Activated naive CD4-positive, alpha-beta T cell treated with Interleukin-2 at 50 U/mL for 16 hours (primary cell): ENCODE measurements at regions not wholly inside any gene's neighbourhood (a gene's known extent, or its start where the extent isn't known, plus 50 kb on each side); places are given as distances from the start of the nearest gene placed in this dataset.

Source experiments
- DNase-seq: peaks from one replicate; pipeline ENCODE4 v3.0.0-alpha.2; 2020

DNA sequence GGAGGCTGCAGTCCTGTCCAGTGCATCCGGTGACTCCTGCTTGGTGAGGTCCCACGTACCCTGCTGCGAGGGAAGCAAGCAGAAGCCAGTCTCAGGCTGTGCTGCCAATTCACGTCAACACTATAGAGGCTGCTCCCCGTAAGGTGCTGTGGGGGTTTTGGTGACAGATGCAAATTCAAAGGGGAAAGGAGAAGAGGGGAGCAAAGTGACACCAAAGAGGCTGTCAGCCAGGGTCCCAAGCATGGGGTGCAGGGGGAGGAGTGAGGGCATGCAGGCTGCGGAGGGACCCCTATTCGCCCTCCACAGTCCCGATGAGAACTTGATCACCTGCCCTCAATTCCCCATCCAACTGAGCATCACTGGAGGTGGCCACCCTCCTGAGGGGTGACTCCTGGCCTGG, 179.4 kb upstream of the HS6ST1 start:
- no peak for DNase-seq

DNA sequence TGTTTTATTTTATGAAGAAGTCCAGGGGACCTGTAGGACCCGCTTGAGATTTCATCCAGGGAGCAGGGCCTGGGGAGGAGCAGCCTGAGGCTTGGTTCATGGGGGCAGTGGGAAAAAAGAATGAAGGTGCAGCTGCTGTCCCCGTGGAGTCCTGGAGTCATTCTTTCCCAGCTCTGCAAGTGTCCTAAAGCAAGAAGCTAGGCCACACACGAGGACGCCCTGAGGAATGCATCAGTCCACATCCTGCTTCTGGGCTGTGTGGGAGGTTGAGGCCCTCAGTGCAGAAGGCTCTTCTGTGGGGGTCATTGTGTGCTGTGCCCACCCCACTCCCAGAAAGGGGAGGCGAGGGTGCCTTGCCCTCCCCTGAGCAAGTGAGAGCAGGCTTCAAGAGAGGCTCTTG, 179.9 kb upstream of the HS6ST1 start:
- DNase-seq, result no peak

DNA sequence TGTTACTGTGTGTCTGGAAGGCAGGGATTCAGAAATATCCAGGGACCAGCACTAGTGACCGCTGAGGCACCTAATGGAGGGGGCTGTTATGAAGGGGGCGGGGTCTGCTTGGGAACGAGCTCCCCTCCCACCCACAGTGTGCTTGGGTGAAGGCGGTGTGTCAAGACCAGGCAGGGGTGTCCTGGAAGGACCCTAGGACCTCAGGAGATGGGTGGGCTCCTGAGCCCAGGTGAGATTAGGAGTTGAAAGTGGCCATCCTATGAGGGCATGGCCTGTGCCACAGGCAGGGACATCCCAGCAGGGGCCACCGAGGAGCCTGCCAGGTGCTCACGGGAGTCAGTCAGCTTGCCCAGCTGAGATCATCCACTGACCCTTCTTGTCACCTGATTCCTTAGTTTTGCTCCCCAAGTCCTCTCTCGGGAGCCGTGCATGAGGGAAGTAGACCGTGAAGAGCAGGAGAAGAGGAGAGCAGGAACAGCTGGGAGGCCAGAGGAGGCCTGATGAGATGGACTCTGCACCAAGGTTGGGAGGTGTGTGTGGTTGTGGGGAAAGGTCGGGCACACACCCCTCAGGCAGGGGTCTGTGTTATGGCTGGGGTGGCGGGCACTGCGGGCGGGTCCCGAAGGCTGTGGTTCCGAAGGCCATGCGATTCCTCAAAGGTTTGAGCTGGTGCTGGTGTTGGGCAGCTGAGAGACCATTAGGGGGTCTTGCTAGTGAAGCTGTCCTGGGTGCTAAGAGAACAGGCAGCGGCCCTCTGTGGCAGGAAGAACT, 180.9 kb upstream of the HS6ST1 start:
- no peak for DNase-seq

DNA sequence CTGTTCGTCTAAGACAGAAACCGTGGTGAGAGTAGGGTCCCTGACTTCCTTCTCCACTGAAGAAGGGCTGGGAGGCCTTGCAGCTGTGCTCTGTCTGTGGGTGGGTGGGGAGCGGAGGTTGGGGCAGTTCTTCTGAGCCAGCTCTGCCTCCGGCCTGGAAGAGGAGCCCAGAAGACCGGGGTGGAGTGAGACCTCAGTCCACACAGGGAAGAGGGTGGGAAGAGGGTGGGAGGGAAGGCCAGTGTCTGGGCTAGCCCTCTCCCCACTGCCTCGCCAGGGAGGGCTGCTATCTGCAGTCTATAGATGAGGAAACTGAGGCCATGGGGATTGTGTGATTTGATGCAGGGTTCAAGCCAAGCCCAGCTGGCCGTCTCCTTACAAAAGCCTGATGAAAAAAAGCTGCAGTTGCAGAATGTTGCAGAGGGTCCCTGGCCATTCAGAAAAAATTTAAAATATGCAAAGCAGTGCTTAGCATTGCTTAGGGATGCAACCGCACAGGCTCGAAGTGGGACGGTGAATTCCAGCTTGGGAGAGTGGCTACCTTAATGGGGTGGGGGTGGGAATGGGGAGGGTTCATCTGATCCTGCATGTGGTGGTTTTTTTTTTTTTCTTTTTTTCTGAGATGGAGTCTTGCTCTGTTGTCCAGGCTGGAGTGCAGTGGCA, 181.6 kb upstream of the HS6ST1 start:
- no peak for DNase-seq

DNA sequence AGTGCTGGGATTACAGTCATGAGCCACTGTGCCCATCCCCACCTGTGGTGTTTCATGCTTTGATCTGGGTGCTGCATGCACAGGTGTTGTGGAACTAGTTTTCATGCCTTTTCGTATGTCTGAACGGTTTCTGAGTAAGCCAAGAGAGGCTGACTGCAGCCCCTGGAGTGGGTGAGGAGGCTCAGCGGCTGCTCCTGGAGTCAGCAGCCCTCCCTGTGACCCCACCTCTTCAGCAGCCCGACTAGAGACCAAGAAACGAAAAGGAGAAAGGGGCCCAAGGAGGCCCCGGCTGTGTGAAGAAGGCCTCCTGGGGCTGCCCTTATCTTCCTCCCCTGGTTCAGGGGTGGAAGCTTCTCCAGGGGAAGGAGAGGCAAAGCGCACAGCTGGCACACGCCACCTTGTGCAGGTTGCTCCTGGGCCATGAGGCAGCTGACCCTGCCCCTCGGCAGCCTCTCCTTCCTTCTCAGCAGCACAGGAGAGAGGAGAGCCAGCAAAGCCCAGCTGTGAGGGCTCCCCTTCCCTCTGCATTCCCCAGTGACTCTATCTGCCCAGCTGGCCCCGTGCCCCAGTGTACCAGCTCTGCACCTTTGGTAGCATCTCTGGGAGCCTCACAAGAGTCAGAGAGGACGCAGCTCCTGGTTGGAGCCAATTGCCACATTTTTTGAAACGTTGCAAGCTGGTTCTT, 182.5 kb upstream of the HS6ST1 start:
- DNase-seq, result no peak

DNA sequence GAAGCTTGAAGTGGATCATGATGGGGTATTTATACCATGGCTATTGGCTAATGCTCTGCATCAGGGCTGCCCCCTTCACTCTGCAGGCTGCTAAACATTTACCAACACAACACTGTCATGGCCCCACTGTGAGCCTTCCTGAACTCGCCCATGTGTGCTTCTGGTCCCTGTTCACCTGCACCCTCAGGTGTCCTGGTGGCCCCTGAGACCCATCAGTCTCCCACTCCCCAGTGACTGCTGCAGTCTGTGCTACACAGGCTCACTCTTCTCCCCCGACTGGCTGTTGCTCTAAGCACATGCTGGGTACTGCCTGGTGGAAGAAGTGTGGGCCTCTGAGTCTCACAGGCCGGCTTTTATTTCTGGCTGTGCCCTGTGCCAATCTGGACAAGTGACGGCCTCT, 183.0 kb upstream of the HS6ST1 start:
- no peak for DNase-seq

DNA sequence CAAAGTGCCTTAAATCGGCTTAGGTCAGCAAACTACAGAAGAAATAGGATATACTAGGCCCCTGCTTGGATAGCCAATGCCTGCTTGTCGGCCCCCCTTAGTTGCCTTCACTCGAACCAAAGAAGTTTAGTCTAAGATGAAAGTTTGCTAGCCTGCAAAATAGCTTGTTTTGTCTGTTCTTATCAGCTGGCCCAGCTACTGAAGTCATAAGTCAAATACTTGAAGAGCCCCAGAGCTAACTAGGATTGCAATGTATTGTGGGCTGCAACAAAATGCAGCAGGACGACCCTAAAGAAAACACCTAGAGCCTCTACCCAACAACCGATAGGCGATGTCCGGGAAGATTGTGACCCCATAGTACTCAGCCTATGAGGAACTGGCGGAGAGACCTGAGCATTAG, 183.5 kb upstream of the HS6ST1 start:
- no peak for DNase-seq

DNA sequence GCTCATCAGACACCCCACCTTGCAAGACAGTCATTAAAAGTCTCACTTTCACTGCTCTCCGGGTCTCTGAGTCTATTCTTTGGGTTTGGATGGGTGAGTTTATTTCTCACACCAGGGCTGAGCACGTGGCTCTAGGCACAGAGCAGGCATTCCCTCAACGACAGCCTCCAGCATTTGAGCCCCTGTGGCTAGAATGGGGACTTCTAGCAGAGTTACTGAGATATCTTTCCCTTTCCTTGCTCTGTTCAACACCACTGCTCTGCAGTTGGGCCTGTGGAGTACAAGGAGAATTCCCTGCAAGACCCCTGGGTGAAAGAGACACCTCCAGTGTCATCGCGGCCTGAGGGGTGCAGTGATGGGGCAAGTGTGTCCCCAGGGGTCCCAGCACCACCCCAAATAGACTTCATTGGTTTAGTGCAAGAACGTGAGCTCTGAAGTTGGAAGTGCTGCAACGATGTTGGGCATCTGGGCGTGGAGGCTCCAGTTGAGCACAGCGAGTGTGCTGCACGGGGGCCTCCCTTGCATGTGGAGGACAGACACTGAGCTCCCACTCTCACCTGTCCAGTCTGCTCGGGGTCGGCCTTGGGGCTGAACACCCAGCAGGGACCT, 184.1 kb upstream of the HS6ST1 start:
- DNase-seq, result no peak

DNA sequence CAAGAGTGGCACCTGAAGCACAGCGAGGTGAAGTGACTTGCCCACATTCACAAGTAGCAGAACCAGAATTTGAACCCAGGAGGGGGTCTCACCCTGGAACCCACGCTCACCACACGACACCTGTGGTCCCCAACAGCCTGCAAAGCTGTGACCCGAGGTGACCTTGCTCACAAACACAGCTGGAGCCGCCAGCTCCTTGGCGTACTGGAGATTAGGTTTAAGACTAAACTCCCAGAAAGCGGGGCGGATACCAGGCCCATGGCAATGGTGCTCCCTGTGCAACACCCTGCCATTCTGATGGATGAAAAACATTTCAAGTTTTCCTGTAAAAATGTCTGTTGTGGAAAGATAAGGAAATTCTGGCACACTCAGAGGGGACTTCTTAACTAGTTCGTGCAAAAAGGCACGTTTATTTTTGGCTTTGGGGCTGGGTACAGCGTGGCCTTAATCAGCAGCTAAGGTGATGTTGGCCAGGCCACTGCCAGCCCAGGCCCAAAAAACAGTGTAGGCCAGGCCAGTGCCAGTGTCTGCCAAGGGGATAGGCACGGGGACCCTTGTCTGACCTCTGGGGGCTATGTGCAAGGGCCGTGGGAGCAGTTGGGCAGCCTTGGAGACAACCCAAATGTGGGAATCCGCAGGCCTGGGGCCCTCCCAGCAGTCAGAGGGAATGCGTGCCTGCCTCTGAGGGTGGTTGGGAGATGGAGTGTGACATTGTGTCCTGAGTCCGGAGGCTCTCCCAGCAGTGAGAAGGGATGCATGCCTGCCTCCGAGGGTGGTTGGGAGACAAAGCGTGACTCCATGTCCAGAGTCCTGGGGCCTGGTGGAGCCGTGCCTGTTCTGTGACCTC, 185.0 kb upstream of the HS6ST1 start:
- no peak for DNase-seq

DNA sequence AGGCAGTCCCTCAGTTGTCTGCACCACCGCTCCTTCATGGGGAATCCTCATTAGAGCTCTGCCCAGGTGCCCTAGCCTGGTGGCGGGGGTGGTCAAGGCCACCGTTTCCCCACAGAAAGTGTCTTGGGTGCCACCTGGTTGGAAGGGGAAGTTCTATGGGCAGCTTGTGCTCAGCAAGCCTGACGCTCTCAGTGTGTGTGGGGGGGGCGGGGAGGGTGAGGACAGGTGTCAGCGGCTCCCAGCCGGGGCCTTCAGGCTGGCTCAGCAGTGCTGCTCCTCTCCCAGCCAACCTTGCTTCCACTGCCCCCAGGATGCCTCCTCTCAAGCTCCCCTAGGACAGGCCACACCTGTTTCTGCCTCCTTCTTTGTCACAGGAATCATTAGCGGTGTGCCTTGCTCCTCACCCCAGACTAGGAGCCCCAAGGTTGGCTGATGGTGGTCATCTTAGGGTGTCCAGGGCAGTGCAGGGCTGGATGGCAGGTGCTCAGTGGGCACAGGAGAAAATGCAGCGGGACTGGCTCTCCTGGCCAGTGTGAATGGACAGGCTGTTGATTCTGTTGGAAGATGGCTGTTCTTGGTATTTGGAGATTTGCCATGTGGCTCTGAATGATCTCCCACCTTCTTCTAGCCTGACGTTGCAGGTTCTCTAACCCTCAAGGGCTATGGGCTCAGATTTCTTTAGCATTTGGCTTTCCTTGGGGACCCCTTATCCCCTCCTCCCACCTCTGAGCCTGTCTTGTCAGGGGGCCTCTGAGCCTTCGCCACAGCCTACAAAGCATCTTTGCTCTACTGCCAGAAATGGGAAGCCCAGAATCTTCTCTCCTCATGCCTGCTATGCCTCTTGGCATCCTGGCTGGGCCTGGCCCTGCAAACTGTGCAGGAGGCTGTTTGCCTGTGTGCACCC, 185.8 kb upstream of the HS6ST1 start:
- DNase-seq, result no peak

DNA sequence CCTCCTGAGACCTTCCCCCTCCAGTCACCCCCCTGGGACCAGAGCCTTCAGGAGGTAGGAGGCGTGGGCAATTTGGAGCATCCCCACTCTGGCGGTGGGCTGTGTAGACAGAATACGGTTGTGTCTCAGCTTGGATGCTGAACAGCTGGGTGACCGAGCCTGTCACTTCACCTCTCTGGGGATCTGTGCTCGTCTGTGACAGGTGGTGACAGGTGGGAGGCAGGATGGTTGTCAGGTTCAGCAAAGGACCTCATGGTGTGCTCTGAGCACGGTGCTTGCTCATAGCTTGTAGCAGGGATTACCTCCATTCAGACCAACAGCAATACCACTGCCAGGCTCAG, 186.5 kb upstream of the HS6ST1 start:
- no peak for DNase-seq

DNA sequence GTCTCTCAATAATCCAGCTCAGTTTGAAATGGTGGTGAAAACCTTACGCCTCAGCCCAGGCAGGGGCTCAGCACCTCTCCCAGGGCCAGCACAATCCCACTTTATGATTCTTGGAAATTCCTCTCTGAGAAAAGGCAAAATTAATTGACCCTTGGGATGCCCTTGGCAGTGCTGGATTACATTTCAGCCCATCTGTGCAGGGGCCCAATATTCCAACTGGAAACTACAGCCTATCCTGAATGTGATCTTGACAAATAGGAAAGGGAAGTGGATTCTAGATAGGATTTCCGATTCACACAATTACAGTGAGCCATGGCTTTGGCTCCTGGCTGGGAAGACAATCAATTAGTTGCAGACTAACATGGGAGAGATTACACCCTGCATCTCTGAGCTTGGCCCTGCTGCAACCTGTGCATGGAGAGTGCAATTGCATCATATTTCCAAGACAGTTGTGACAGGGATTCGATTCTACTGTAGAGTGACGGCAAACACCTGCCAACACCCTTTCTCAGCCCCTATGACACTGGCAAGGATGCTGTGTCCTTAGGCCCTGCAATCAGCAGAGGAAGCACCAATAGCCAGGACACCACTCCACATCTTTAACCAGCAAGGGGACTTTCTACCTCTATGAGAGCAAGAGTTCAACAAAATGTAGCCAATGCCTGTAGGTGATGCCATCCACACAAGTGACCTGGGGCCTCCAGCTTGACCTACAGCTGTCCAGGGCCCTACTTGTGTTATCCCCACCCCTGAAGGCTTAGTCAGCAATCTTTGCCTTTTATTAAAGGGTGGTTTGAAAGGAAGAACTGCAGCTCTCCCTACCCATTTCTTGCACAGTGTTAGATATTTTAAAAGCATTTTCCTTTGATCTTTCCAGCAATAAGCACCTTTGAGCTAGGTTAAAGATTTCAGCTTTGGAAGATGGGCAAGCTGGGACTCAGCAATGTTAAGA, 187.2 kb upstream of the HS6ST1 start:
- DNase-seq, result no peak

DNA sequence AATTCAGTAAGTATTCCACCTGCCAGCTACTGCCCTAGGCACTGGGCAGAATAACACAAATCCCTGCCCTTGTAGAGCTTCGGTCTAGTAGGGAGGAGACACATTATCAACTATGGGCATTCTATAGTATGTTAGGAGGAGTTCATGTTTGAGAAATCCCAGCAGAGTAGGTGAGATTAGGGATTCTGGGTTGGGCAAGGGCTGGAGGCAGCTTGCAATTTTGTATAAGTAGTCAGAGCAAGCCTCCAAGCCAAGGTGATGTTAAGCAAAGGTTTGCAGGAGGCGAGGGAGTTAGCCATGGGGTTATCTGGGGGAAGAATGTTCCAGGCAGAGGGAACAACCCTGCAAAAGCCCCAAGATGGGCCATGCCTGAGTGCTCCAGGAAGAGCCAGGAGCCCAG, 187.9 kb upstream of the HS6ST1 start:
- no peak for DNase-seq

DNA sequence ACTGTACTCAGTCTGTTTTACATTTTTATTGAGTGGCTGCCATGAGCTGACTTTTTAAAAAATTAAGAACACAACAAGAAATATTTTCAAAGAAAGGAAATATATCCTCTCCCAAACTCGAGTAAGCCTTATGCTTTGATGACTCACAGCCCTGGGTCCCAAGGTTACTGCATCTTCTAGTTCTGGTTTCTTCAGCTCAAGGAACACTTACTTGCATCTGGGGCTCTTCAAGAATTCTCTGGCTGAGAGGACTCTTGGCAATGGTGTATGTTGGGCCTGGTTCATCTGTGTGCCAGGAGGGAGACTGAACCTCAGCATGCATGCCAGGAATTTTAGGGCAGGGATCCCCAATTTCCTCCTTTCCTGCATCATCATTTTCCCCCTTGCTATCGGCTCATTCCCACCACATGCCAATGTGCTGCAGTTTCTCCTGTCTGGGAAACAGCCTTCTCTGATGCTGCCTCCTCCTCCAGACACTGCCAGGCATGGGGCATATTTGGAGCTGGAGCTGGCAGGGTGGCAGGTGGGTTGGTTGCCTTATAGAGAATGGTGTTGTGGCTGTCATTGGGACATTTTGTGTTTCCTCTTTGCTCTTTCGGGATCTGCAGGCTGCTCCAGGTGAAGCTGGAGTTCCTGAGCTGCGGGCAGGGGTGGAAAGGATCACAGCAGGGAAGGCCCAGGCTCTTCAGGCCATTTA, 192.2 kb upstream of the HS6ST1 start:
- DNase-seq, result no peak

DNA sequence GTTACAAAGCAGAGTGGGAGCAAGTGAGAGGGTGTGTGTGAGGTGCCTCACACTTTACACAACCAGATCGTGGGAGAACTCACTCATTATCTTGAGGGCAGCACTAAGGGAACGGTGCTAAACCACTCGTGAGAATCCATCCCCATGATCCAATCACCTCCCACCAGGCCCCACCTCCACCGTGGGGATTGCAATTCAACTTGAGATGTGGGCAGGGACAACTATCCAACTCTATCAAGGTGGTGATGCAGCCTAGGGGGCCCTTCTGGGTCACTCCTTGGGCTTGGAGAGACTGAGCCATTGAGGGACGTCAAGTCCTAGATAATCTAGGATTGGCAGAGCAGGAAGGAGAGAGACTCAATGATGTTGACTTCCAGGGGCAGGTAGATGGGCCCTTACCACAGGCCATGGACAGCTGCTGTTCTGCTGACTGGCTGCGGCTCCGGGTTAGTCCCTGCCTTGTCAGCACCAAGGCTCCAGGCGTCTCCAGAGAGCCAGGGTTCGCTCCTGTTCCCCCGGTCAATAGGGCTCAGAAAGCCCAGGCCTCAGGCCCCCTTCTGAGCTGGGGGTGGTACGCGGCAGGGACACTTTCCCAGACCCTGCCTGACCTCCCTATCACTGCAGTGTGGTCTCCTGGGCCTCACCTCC, 193.2 kb upstream of the HS6ST1 start:
- DNase-seq, result no peak

DNA sequence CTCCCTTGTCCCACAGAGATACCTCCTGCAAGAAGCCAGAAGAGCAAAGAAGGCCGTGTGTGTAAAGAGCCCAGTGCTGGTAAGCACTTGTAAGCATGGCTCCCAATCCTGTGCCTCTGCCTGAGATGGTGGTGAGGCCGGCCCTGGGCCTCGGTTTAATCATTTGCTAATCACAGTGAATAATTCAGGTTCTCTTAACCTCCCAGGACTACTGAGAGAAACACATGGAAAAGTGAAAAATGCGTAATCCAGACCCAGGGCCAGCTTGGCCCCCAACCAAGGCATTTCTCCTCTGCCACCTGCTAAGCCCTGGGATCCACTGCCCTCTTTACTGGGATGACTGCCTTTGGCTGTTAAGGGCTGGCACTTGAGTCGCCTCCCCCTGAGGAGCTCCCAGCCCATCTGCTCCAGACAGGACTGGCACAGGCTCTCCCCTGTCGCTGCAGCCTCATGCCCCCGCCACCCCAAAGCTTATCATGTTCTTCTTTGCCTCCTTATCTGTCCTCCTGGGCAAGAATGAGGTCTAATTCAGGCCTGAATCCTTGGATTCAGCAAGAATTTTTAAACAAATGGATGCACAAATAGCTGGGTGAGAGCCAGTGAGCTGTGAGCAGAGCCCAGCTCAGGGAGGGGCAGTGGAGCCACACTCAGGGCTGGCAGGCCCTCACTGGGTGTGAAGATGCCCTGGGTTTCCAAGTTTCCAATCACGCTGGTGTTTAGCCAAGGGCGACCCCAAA, 193.9 kb upstream of the HS6ST1 start:
- no peak for DNase-seq

DNA sequence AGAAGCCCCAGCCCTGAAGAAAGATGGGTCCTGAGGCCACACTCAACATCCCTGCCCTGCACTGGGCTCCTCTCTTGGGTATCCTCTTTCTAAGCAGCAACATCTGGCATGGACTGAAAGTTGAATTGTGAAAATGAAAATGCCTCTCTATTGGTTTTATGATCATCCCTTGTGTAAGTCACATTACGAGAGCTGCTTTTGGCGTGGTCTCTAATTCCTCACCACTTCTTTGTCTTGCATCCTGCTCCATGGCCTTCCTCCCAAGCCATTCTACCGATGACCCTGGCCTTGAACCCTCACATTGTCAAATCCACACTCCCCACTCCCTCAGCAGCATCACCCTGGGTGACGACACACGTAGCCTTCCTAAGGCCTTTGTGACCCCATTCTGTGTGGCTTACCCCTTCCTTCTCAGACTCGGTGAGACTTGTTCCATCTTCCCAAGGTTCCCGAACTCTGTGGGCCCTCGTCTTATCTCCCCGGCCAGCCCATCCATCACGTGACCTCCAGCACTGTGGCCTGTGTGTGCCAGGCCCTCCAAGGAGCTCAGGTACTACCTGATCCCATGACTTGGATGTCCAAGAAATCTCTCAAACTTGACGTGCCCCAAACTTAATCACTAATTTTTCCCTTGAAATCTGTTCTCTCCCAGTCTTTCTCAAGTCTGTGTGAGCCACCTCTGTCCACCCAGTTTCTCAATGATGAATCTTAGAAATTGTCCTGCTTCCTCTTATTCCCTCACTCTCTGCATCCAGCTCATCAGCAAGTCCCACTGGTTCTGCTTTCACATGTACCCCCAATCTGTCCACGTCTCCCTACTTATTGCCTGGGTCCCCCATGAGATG, 194.7 kb upstream of the HS6ST1 start:
- DNase-seq, result no peak

DNA sequence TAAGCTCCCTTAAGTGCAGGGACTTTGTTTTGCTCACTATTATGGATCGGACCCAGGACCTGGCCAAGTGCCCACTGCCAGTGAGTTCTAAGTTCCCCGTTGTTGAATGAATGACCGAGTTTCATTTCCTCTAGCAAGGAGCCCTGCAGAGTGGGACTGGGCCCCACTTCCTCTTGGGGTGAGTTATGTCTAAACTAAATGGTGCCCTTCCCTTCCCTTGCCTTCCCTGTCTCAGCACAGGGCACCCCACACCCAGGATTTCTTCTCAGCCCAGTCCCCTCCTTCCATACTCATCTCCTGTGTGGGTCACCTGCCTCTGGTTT, 195.3 kb upstream of the HS6ST1 start:
- DNase-seq, result no peak
